ENCODE measurements at regions not wholly inside any gene's neighbourhood (a gene's known extent, or its start where the extent isn't known, plus 50 kb on each side); places are given as distances from the start of the nearest gene placed in this dataset.

- no peaks in the 10 kb centered on the region for H3K9me3 ChIP-seq
- TF ChIP-seq POLR2AphosphoS5 (IDR thresholded peaks at IDR 0.05): no peak
- H3K36me3 ChIP-seq: no peaks in the 10 kb centered on the region
- WGBS: 63% methylated on average over 2 of the region's 2 CpGs
- H3K27me3 ChIP-seq: peaks cover 4% of the 10 kb centered on the region
- H3K4me3 ChIP-seq: no peak overlapping the region
- H3K27ac ChIP-seq: no peak overlapping the region
- no peaks in the 10 kb centered on the region for H3K4me1 ChIP-seq
- no peak for DNase-seq (ENCODE audit: low spot score in 2 of 2)
Observed at GRCh38 chr10:111234914-111235302, 158.1 kb downstream of the ADRA2A start.

DNA sequence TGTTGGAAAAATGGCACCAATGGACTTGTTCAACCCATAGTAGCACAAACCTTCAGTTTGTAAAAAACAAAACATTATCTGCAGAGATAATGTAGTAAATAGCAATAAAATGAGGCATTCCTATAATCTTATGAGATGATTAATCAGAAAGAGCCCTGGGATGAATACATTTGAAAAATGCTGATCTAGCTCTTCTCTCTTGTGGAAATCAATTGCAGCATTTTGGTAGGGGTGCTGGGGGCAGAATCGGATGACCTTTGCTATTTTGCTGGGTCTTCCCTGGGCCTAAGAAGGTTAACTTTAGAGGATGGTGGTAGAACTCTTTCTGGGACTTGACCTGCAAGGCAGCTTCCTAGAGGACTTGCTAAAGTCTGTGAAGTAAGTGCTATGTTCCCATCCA lies 163.5 kb downstream of the ADRA2A start:
- Histone ChIP-seq H3K36me3 (no peaks in the 10 kb centered on the region), H3K27me3 (no peaks in the 10 kb centered on the region), H3K4me1 (no peaks in the 10 kb centered on the region), H3K4me3 (no peak overlapping the region), H3K27ac (no peak overlapping the region), H3K9me3 (no peaks in the 10 kb centered on the region)
- TF ChIP-seq, protein P1, sequence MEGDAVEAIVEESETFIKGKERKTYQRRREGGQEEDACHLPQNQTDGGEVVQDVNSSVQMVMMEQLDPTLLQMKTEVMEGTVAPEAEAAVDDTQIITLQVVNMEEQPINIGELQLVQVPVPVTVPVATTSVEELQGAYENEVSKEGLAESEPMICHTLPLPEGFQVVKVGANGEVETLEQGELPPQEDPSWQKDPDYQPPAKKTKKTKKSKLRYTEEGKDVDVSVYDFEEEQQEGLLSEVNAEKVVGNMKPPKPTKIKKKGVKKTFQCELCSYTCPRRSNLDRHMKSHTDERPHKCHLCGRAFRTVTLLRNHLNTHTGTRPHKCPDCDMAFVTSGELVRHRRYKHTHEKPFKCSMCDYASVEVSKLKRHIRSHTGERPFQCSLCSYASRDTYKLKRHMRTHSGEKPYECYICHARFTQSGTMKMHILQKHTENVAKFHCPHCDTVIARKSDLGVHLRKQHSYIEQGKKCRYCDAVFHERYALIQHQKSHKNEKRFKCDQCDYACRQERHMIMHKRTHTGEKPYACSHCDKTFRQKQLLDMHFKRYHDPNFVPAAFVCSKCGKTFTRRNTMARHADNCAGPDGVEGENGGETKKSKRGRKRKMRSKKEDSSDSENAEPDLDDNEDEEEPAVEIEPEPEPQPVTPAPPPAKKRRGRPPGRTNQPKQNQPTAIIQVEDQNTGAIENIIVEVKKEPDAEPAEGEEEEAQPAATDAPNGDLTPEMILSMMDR (IDR thresholded peaks at IDR 0.05): no peak
- no peak for TF ChIP-seq EP300 (IDR thresholded peaks at IDR 0.05)
- no peak for DNase-seq (ENCODE audit: low spot score in 2 of 2)
- WGBS: 96% methylated on average over 1 of the region's 1 CpG

GRCh38 chr10:111243126-111243525 lies 166.3 kb downstream of the ADRA2A start:
- Histone ChIP-seq H3K4me3 (no peak overlapping the region), H3K36me3 (no peaks in the 10 kb centered on the region), H3K27ac (no peak overlapping the region), H3K4me1 (no peaks in the 10 kb centered on the region), H3K9me3 (no peaks in the 10 kb centered on the region), H3K27me3 (no peaks in the 10 kb centered on the region)
- TF ChIP-seq POLR2A (IDR thresholded peaks at IDR 0.05) (no peak), EP300 (IDR thresholded peaks at IDR 0.05) (no peak), POLR2AphosphoS5 (IDR thresholded peaks at IDR 0.05) (no peak)
- TF ChIP-seq, protein P1 (IDR thresholded peaks at IDR 0.05): no peak
- DNase-seq (ENCODE audit: low spot score in 2 of 2): no peak
- 62% methylated on average over 3 of the region's 3 CpGs for WGBS

DNA sequence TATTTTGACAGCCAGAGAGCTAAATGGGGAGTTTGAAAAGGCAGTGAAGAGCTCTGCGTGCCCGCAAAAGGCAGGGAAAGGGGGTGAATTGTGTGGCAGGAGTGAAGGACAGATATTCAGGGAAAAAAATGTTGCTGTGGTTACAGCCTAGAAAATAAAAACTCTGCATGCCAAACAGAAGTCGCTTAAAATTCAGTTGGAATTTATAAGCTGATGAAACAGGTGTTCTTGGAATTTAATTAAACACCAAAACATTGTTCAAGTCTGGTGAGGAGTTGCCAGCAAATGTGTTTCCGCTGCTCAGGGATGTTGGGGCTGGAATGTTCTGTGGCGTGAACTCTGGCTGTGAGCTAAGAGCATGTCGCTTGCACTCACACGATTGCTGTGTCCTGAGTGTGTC lies 169.3 kb downstream of the ADRA2A start:
- WGBS: 48% methylated on average over 7 of the region's 7 CpGs
- Histone ChIP-seq H3K9me3 (no peaks in the 10 kb centered on the region), H3K36me3 (no peaks in the 10 kb centered on the region), H3K27ac (no peak overlapping the region), H3K4me1 (no peaks in the 10 kb centered on the region), H3K27me3 (peaks cover 2% of the 10 kb centered on the region), H3K4me3 (no peak overlapping the region)
- no peak for DNase-seq (ENCODE audit: low spot score in 2 of 2)
- TF ChIP-seq EP300 (IDR thresholded peaks at IDR 0.05) (no peak), POLR2AphosphoS5 (IDR thresholded peaks at IDR 0.05) (no peak), POLR2A (IDR thresholded peaks at IDR 0.05) (no peak)
- TF ChIP-seq, protein P1 (IDR thresholded peaks at IDR 0.05): no peak

DNA sequence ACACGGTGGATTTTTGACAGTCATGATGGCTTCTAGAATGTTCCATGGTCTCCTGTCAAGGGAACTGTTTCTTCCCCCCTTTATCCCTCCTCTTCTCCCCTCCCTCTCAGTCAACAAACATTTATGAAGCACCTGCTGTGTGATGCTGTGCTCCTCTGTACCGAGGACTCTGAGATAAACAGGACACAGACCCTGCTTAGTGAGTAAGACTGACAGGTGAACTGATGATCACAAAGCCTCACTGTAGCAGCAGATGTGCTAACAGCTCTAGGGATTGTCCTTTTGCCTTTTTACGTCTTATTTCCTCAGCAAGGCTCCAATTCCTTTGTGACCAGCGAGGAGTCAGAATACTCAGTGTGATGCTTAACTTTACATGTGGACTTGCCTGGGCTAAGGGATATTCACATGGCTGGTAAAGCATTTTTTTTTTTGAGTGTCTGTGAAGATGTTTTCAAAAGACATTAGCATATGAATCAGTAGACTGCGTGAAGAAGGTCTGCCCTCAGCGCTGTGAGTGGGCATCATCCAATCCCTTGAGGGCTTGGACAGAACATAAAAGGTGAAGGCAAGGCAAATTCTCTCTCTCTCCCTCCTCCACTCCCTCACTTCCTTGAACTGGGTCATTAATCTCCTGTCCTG lies 170.1 kb downstream of the ADRA2A start:
- H3K27me3 ChIP-seq: peaks cover 2% of the 10 kb centered on the region
- H3K9me3 ChIP-seq: no peaks in the 10 kb centered on the region
- 46% methylated on average over 6 of the region's 6 CpGs for WGBS

More for the DNA sequence above, 170.1 kb downstream of the ADRA2A start:
- no peak for TF ChIP-seq EP300 (IDR thresholded peaks at IDR 0.05)
- TF ChIP-seq POLR2AphosphoS5 (IDR thresholded peaks at IDR 0.05): no peak
- TF ChIP-seq, protein P1 (IDR thresholded peaks at IDR 0.05): no peak
- no peak for TF ChIP-seq POLR2A (IDR thresholded peaks at IDR 0.05)
- Histone ChIP-seq H3K36me3 (no peaks in the 10 kb centered on the region), H3K27ac (no peak overlapping the region), H3K4me3 (no peak overlapping the region), H3K4me1 (no peaks in the 10 kb centered on the region)
- no peak for DNase-seq (ENCODE audit: low spot score in 2 of 2)
